H9 (cell line): ENCODE measurements at regions not wholly inside any gene's neighbourhood (a gene's known extent, or its start where the extent isn't known, plus 50 kb on each side); places are given as distances from the start of the nearest gene placed in this dataset.

Source experiments
- DNase-seq: peaks from one replicate; pipeline ENCODE4 v3.0.0-alpha.2; 2017
- H2AFZ ChIP-seq: one replicate; pipeline ENCODE4 v1.6.1; 2013; ENCODE audit warnings: mild to moderate bottlenecking, low read length, control low read depth, moderate library complexity
- H2AK5ac ChIP-seq: 2 replicates; pipeline ENCODE4 v1.6.1; 2013; ENCODE audit warnings: low read length, control low read depth, mixed read lengths; ENCODE audit not compliant: insufficient read length
- H2BK120ac ChIP-seq: one replicate; pipeline ENCODE4 v1.6.1; 2013; ENCODE audit warnings: low read depth, mild to moderate bottlenecking, low read length, control low read depth, inconsistent platforms; ENCODE audit not compliant: poor library complexity, severe bottlenecking
- H2BK12ac ChIP-seq: 2 replicates; pipeline ENCODE4 v1.6.1; 2013; ENCODE audit warnings: low read length, control low read depth, mixed read lengths, low read depth; ENCODE audit not compliant: insufficient read length
- H2BK15ac ChIP-seq: 2 replicates; pipeline ENCODE4 v1.6.1; 2013; ENCODE audit warnings: low read depth, low read length, control low read depth
- H2BK20ac ChIP-seq: one replicate; pipeline ENCODE4 v1.6.1; 2013; ENCODE audit warnings: low read depth, mild to moderate bottlenecking, low read length, control low read depth, inconsistent platforms; ENCODE audit not compliant: poor library complexity, severe bottlenecking
- H2BK5ac ChIP-seq: 2 replicates; pipeline ENCODE4 v1.6.1; 2013; ENCODE audit warnings: low read length, control low read depth, mixed read lengths; ENCODE audit not compliant: insufficient read length
- H3K14ac ChIP-seq: 2 replicates; pipeline ENCODE4 v1.6.1; 2013; ENCODE audit warnings: low read length, control low read depth; ENCODE audit not compliant: insufficient read depth
- H3K18ac ChIP-seq: 2 replicates; pipeline ENCODE4 v1.6.1; 2013; ENCODE audit warnings: low read depth, mild to moderate bottlenecking, mixed read lengths, low read length, control low read depth; ENCODE audit not compliant: insufficient read length
- H3K23ac ChIP-seq: 2 replicates; pipeline ENCODE4 v1.6.1; 2013; ENCODE audit warnings: low read length, control low read depth, mixed read lengths, low read depth; ENCODE audit not compliant: insufficient read length
- H3K23me2 ChIP-seq: 2 replicates; pipeline ENCODE4 v1.6.1; 2013; ENCODE audit warnings: low read depth, mild to moderate bottlenecking, mixed read lengths, low read length, control low read depth; ENCODE audit not compliant: insufficient read length, poor library complexity, severe bottlenecking
- H3K27ac ChIP-seq: 2 replicates; pipeline ENCODE4 v1.5.1; 2013; ENCODE audit warnings: low read length, control low read depth, mixed read lengths, low read depth; ENCODE audit not compliant: insufficient read length
- H3K27me3 ChIP-seq: 2 replicates; pipeline ENCODE4 v1.6.1; 2013; ENCODE audit warnings: low read length, control low read depth, inconsistent platforms; ENCODE audit not compliant: insufficient read depth
- H3K4ac ChIP-seq: 2 replicates; pipeline ENCODE4 v1.6.1; 2013; ENCODE audit warnings: low read depth, mild to moderate bottlenecking, control low read depth, inconsistent platforms, low read length, moderate library complexity
- H3K4me1 ChIP-seq: 2 replicates; pipeline ENCODE4 v1.6.1; 2013; ENCODE audit warnings: low read length, control low read depth, inconsistent platforms; ENCODE audit not compliant: insufficient read depth
- H3K4me2 ChIP-seq: 2 replicates; pipeline ENCODE4 v1.6.1; 2013; ENCODE audit warnings: low read length, control low read depth, mixed read lengths; ENCODE audit not compliant: insufficient read length, insufficient read depth
- H3K56ac ChIP-seq: 2 replicates; pipeline ENCODE4 v1.6.1; 2013; ENCODE audit warnings: low read depth, mild to moderate bottlenecking, mixed read lengths, low read length, control low read depth; ENCODE audit not compliant: insufficient read length
- H3K79me1 ChIP-seq: 2 replicates; pipeline ENCODE4 v1.6.1; 2013; ENCODE audit warnings: low read depth, mild to moderate bottlenecking, moderate library complexity, low read length, control low read depth, inconsistent platforms; ENCODE audit not compliant: insufficient read depth, poor library complexity, severe bottlenecking
- H3K79me2 ChIP-seq: 2 replicates; pipeline ENCODE4 v1.6.1; 2013; ENCODE audit warnings: low read length, control low read depth, inconsistent platforms; ENCODE audit not compliant: insufficient read depth
- H3K9ac ChIP-seq: 2 replicates; pipeline ENCODE4 v1.6.1; 2013; ENCODE audit warnings: low read length, control low read depth, mixed read lengths; ENCODE audit not compliant: insufficient read length; ENCODE audit errors: extremely low read depth
- H3K9me3 ChIP-seq: one replicate; pipeline ENCODE4 v1.6.1; 2013; ENCODE audit warnings: low read depth, low read length, inconsistent platforms; ENCODE audit not compliant: control insufficient read depth
- H3T11ph ChIP-seq: one replicate; pipeline ENCODE4 v1.6.1; 2013; ENCODE audit warnings: mild to moderate bottlenecking, low read length, control low read depth, inconsistent platforms
- H4K20me1 ChIP-seq: one replicate; pipeline ENCODE4 v1.6.1; 2013; ENCODE audit not compliant: control insufficient read depth, insufficient read length, insufficient read depth
- H4K5ac ChIP-seq: 2 replicates; pipeline ENCODE4 v1.6.1; 2013; ENCODE audit warnings: low read depth, mild to moderate bottlenecking, mixed read lengths, low read length, control low read depth; ENCODE audit not compliant: insufficient read length
- H4K8ac ChIP-seq: replicated peaks from 2 replicates; pipeline ENCODE4 v1.6.1; 2013; ENCODE audit warnings: low read length, control low read depth, mixed read lengths, low read depth; ENCODE audit not compliant: insufficient read length
- H4K91ac ChIP-seq: 2 replicates; pipeline ENCODE4 v1.6.1; 2013; ENCODE audit warnings: low read depth, mild to moderate bottlenecking, moderate library complexity, mixed read lengths, low read length, control low read depth; ENCODE audit not compliant: insufficient read length
- H3K27ac Mint-ChIP-seq, 3 experiments: 2 replicates in 2 of 3; 3 replicates in 1 of 3; pipeline ENCODE4 v1.8.0; 2020 to 2021; ENCODE audit warnings: mixed read lengths in 3 of 3, mild to moderate bottlenecking in 1 of 3, moderate library complexity in 1 of 3
- H3K27me3 Mint-ChIP-seq: 2 replicates; pipeline ENCODE4 v1.8.0; 2021; ENCODE audit warnings: low read depth, mild to moderate bottlenecking, moderate library complexity, mixed read lengths
- H3K36me3 Mint-ChIP-seq, 3 experiments: 2 replicates in 2 of 3; 3 replicates in 1 of 3; pipeline ENCODE4 v1.8.0; 2020 to 2021; ENCODE audit warnings: low read depth in 3 of 3, mixed read lengths in 3 of 3; ENCODE audit not compliant: insufficient read depth in 1 of 3
- H3K4me1 Mint-ChIP-seq, 2 experiments: 2 replicates each; pipeline ENCODE4 v1.8.0; 2020; ENCODE audit warnings: mixed read lengths in 2 of 2
- H3K4me3 Mint-ChIP-seq, 2 experiments: 2 replicates in 1 of 2; 3 replicates in 1 of 2; pipeline ENCODE4 v1.8.0; 2020 to 2021; ENCODE audit warnings: mild to moderate bottlenecking in 2 of 2, mixed read lengths in 2 of 2, moderate library complexity in 1 of 2
- H3K9me3 Mint-ChIP-seq, 2 experiments: 2 replicates in 1 of 2; 3 replicates in 1 of 2; pipeline ENCODE4 v1.8.0; 2020; ENCODE audit warnings: mild to moderate bottlenecking in 2 of 2, mixed read lengths in 2 of 2, moderate library complexity in 1 of 2
- WGBS: extraction: QIAGEN DNeasy Blood & Tissue Kit; methylation state at CpG from one replicate; pipeline ENCODE4 v1.1.7; 2013; ENCODE audit warnings: missing lambda C conversion rate, low lambda C conversion rate, mixed read lengths; ENCODE audit not compliant: insufficient read length; ENCODE audit errors: extremely low coverage; 5-methylcytosine and 5-hydroxymethylcytosine counted together
- TF ChIP-seq, protein P1 (sequence below): fragments of 200-600 bp; sonication (generic); conservative IDR thresholded peaks from 3 replicates; pipeline ENCODE4 v1.8.0; 2021; ENCODE audit warnings: antibody characterized with exemption, mild to moderate bottlenecking

DNA sequence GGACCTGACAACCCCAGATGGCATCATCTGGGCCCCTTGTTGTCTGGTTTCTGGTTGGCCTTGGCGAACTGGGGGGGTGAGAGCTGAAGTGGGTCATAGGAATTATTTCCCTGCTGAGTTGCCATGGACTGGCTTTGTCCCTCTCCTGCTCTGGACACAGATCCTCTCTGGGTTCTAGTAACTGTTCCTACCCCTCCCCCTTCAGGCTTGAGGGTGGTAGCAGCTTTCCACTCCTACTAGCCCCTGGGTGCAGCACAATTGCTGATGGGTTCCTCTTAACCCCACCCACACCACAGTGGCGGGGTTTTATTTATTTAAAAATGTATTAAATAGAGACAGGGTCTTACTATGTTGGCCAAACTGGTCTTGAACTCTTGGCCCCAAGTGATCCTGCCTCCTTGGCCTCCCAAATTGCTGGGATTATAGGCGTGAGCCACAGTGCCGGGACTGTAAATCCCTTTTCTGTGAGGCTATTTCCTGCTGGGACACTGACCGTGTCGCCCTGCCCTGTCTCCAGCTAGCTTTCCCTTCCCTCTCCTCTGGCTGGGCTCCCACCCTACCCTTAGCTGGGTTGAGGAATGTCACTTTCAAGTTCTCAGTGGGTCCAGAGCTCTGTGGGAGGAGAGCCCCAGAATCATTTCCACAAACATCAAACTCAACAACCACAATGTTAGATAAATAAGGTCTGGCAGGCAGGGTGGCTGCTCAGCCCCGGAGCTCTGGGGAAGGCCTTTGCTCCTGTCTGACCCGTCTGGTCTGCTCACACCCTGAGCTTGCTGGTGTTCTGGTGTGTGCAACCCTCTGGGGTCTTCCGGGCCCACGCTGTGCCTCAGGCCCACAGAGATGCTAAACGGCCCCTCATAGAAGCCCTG, 112.7 kb upstream of the WNT4 start:
- H2BK15ac ChIP-seq: no peak overlapping the region
- no peak overlapping the region for H3T11ph ChIP-seq
- no peak overlapping the region for H3K9ac ChIP-seq
- H3K4me1 ChIP-seq: 0 out of 2 replicates have a peak, but pooled peaks cover under 1% of the 10 kb centered on the region
- H3K27ac ChIP-seq: no peak overlapping the region
- H3K4ac ChIP-seq: no peak overlapping the region
- H3K23ac ChIP-seq: no peak overlapping the region
- Mint-ChIP-seq H3K27me3 (peaks cover 3% of the 10 kb centered on the region), H3K36me3 (no peaks in the 10 kb centered on the region), H3K4me3 (no peak overlapping the region), H3K9me3 (no peaks in the 10 kb centered on the region), H3K27ac (peak overlapping the region in 1 of 3 experiments; percentile 24; a peak in 2 of 7 replicates), H3K4me1 (peaks cover 32 to 64% of the 10 kb centered on the region in 2 experiments)
- no peak for DNase-seq
- H2BK120ac ChIP-seq: no peak overlapping the region
- H4K5ac ChIP-seq: no peak overlapping the region
- no peaks in the 10 kb centered on the region for H3K9me3 ChIP-seq
- no peak overlapping the region for H2AK5ac ChIP-seq
- H2BK12ac ChIP-seq: no peak overlapping the region
- no peak overlapping the region for H3K56ac ChIP-seq
- H3K18ac ChIP-seq: no peak overlapping the region
- H2AFZ ChIP-seq: no peak overlapping the region
- H4K91ac ChIP-seq: no peak overlapping the region
- H3K14ac ChIP-seq: no peak overlapping the region; the same call in 1 of the 2 replicates
- no peak overlapping the region for H3K4me2 ChIP-seq
- H3K23me2 ChIP-seq: no peaks in the 10 kb centered on the region
- no peaks in the 10 kb centered on the region for H3K79me2 ChIP-seq
- no peaks in the 10 kb centered on the region for H3K79me1 ChIP-seq
- H2BK20ac ChIP-seq: no peak overlapping the region
- H3K27me3 ChIP-seq: no peaks in the 10 kb centered on the region
- TF ChIP-seq, protein P1, sequence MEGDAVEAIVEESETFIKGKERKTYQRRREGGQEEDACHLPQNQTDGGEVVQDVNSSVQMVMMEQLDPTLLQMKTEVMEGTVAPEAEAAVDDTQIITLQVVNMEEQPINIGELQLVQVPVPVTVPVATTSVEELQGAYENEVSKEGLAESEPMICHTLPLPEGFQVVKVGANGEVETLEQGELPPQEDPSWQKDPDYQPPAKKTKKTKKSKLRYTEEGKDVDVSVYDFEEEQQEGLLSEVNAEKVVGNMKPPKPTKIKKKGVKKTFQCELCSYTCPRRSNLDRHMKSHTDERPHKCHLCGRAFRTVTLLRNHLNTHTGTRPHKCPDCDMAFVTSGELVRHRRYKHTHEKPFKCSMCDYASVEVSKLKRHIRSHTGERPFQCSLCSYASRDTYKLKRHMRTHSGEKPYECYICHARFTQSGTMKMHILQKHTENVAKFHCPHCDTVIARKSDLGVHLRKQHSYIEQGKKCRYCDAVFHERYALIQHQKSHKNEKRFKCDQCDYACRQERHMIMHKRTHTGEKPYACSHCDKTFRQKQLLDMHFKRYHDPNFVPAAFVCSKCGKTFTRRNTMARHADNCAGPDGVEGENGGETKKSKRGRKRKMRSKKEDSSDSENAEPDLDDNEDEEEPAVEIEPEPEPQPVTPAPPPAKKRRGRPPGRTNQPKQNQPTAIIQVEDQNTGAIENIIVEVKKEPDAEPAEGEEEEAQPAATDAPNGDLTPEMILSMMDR: no peak
- no peaks in the 10 kb centered on the region for H4K20me1 ChIP-seq
- H2BK5ac ChIP-seq: no peak overlapping the region
- WGBS: no CpG with 5 or more reads among the region's 11 CpGs
- H4K8ac ChIP-seq: no peak overlapping the region
